ENCODE measurements at regions not wholly inside any gene's neighbourhood (a gene's known extent, or its start where the extent isn't known, plus 50 kb on each side); places are given as distances from the start of the nearest gene placed in this dataset.

DNA sequence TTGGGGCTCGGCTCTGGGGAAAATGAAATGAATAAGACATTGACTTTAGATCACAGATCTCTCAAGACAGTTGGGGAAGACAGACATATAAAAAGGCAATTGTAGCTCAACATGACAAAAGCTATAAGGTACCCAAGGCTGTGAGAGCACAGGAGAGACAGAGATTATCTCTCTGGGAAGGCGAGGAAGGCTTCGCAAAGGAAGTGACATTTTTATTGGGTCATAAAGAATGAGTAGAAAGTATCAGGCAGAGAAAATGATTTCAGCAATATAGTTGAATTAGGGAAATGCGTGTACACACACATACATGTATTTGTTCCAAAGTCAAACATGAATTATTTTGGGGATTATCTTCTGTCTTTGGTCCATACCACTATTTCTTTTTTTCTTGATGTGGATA is 381.8 kb upstream of the ADAMTSL1 start:
- Histone ChIP-seq H3K18ac (ENCODE audit: insufficient read length, low read depth, low read length) (no peak overlapping the region), H4K91ac (ENCODE audit: insufficient read length, low read depth, low read length) (no peak overlapping the region), H2AK5ac (ENCODE audit: insufficient read length, low read length) (no peak overlapping the region), H3K79me2 (ENCODE audit: insufficient read depth, low read length) (no peaks in the 10 kb centered on the region), H2BK5ac (ENCODE audit: insufficient read length, low read length) (no peak overlapping the region), H3K4me2 (ENCODE audit: insufficient read depth, insufficient read length, low read length) (no peak overlapping the region), H3K9ac (ENCODE audit: extremely low read depth, insufficient read length, low read length) (no peak overlapping the region), H3K4me1 (ENCODE audit: insufficient read depth, low read length) (no peaks in the 10 kb centered on the region), H3K23me2 (ENCODE audit: insufficient read length, low read depth, low read length, poor library complexity, severe bottlenecking) (no peaks in the 10 kb centered on the region), H4K5ac (ENCODE audit: insufficient read length, low read depth, low read length) (no peak overlapping the region), H2BK20ac (ENCODE audit: low read depth, low read length, poor library complexity, severe bottlenecking) (no peak overlapping the region), H2BK120ac (ENCODE audit: low read depth, low read length, poor library complexity, severe bottlenecking) (no peak overlapping the region), H3K23ac (ENCODE audit: insufficient read length, low read depth, low read length) (no peak overlapping the region), H3K14ac (ENCODE audit: insufficient read depth, low read length) (no peak overlapping the region), H2BK12ac (ENCODE audit: insufficient read length, low read depth, low read length) (no peak overlapping the region), H4K8ac (replicated peaks; ENCODE audit: insufficient read length, low read depth, low read length) (no peak overlapping the region), H2AFZ (ENCODE audit: low read length) (no peak overlapping the region), H3K27me3 (ENCODE audit: insufficient read depth, low read length) (no peaks in the 10 kb centered on the region), H2BK15ac (ENCODE audit: low read depth, low read length) (no peak overlapping the region), H3T11ph (ENCODE audit: low read length) (no peak overlapping the region), H4K20me1 (ENCODE audit: control insufficient read depth, insufficient read depth, insufficient read length) (no peaks in the 10 kb centered on the region), H3K9me3 (ENCODE audit: control insufficient read depth, low read depth, low read length) (no peaks in the 10 kb centered on the region), H3K27ac (ENCODE audit: insufficient read length, low read depth, low read length) (no peak overlapping the region), H3K56ac (ENCODE audit: insufficient read length, low read depth, low read length) (no peak overlapping the region), H3K79me1 (ENCODE audit: insufficient read depth, low read depth, low read length, poor library complexity, severe bottlenecking) (no peaks in the 10 kb centered on the region), H3K4ac (ENCODE audit: low read depth, low read length) (no peak overlapping the region)
- H3K36me3 Mint-ChIP-seq (ENCODE audit: insufficient read depth in 1 of 3, low read depth in 3 of 3): no peaks in the 10 kb centered on the region
- TF ChIP-seq, protein P1, sequence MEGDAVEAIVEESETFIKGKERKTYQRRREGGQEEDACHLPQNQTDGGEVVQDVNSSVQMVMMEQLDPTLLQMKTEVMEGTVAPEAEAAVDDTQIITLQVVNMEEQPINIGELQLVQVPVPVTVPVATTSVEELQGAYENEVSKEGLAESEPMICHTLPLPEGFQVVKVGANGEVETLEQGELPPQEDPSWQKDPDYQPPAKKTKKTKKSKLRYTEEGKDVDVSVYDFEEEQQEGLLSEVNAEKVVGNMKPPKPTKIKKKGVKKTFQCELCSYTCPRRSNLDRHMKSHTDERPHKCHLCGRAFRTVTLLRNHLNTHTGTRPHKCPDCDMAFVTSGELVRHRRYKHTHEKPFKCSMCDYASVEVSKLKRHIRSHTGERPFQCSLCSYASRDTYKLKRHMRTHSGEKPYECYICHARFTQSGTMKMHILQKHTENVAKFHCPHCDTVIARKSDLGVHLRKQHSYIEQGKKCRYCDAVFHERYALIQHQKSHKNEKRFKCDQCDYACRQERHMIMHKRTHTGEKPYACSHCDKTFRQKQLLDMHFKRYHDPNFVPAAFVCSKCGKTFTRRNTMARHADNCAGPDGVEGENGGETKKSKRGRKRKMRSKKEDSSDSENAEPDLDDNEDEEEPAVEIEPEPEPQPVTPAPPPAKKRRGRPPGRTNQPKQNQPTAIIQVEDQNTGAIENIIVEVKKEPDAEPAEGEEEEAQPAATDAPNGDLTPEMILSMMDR (conservative IDR thresholded peaks at IDR 0.05): no peak
- H3K27me3 Mint-ChIP-seq (ENCODE audit: low read depth): no peaks in the 10 kb centered on the region
- DNase-seq: no peak
- H3K4me1 Mint-ChIP-seq: no peaks in the 10 kb centered on the region
- no CpG with 5 or more reads among the region's 4 CpGs for WGBS (ENCODE audit: extremely low coverage, insufficient read length, low lambda C conversion rate)
- no peaks in the 10 kb centered on the region for H3K9me3 Mint-ChIP-seq
- H3K4me3 Mint-ChIP-seq: no peak overlapping the region
- H3K27ac Mint-ChIP-seq: no peak overlapping the region
